GM18861 (cell line): ENCODE measurements at regions not wholly inside any gene's neighbourhood (a gene's known extent, or its start where the extent isn't known, plus 50 kb on each side); places are given as distances from the start of the nearest gene placed in this dataset.

ENCODE experiments used
- ATAC-seq: cut with Tn5 transposase; IDR thresholded peaks from one replicate; pipeline ENCODE4 v1.9.1; 2021; ENCODE audit not compliant: unreplicated experiment

DNA sequence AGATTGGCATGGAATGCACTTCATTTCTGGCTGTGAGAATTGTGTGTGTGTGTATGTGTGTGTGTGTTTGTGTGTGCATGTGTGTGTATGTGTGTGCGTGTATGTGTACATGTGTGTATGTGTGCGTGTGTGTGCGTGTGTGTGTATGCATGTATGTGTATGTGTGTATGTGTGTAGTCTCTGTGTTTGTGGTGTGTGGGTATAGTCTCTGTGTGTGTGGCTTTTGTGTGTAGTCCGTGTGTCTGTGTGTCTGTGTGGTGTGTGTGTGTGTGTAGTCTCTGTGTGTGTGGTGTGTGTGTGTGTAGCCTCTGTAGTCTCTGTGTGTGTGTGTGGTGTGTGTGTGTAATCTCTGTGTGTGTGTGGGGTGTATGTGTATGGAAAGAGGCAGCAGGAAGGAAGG, 247.3 kb upstream of the SOX11 start:
- no peak for ATAC-seq

DNA sequence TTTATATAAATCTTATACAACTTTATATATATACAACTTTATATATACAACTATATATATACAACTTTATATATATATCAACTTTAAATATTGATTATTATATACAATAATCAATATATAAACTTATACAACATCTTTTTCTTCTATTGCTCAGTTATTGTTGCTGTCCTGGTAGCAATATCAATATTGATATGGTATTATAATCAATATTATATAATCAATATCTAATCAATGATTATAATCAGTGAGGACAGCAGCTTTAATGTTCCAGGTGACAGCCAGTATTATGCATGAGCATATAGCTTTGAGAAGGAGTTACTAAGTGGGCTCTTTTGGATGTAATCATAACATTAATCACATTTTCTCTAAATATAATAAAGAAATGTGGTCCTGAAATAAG, 242.3 kb upstream of the SOX11 start:
- no peak for ATAC-seq

DNA sequence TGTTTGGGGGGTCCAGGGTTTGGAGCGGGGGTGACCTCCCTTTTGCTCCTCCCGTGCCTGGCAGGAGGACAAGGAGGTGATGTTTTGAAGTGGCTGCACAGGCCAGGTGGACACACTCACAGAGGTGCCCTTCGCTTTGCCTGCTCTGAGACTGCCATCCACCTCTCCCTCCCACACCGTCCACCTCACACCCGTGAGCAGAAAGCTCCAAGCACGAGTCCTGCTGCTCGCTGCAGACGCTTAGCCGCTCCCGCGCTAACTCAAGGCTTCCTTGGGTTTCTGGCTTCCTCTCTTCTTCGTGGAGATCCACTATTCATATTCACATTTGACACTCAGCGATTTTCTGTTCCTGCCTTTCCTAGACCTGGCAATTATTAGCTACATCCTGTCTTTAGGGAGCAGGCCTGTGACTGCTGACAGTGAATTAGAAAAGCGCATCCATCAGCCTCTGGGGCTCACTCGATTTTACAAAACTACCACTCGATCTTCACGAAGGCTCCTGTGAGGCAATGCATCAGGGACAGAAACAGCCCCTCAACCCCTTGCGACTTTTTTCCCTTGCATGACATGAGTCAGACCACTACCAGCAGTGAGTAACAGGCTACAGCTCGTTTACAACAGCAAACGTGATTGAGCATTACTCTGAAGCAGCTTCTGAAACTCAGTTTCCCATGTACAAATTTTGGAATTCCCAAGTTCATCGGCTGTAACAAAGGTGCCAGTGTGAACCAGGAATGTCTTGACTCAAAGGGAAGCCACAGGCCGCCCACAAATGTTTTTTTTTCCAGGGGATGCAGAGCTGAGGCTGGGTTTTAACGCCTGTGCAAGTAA, 238.7 kb upstream of the SOX11 start:
- no peak for ATAC-seq

DNA sequence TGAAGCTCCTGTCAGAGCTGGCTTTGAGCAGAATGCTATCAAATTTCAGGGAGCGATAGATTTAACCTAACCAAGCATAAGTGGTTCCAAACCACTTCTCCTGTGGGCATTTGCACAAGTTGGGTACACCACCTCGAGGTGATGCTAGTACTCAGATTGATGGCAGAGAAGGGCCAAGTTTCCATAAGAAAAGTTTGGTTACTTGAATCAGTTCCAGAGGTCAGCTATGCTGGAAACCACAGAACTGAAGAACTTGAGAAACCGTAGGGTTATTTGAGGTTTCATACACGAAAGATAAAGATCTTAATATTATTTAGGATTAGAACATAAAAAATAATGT, 238.2 kb upstream of the SOX11 start:
- no peak for ATAC-seq

DNA sequence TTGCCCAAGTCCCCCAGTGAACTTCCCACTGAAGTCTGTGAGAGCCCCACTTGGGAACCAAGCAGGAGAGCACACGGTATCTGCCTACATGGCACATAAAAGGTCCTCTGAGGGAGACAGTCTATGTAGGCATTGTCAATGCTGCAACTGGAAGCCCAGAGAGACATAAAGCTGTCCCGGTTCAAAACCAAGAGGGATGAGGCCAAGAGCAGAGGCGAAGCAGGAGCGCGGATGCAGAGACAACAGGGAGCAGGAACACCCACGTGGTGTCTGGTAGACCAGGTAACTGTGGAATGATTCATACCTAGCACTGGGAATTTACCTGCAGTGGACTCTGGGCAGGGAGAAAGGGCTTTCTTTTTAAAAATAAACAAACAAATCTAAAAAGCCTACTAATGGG, 233.1 kb upstream of the SOX11 start:
- no peak for ATAC-seq

DNA sequence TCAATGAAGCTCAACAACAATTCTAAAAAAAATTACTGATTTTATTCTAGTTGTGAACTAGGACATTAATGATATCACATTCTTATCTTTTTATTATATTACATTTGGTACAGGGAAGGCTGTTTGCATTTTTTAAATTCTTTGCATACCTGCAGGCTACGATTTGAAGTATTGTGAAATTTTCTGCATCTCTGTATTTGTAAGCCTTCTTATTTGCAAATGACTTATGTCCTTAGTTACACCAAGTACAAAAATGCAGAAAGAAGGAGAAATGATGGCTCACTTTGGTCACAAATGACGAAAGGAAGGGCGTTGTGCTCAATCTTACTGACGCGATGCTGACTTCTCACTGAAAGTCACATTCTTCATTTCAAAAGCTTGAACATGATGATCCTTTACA, 227.5 kb upstream of the SOX11 start:
- no peak for ATAC-seq

DNA sequence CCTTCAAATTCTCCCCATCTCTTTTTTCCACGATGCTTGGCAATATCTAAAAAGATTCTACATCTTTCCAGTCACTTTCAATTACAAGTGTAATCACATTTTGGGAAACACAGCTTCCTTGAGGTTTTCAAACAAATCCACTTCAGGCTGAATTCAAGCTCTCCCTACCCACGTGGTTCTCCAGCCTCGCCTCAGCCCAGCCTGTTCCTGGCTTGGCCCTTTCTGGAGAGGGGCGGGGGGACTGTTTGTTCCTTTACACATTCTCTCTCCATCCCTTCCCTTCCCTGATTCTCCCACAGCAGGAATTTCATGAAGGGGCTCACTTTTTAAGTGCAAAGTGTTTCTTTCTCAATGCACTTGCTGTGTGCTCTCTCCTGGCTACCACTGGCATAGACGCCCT, 226.3 kb upstream of the SOX11 start:
- no peak for ATAC-seq

DNA sequence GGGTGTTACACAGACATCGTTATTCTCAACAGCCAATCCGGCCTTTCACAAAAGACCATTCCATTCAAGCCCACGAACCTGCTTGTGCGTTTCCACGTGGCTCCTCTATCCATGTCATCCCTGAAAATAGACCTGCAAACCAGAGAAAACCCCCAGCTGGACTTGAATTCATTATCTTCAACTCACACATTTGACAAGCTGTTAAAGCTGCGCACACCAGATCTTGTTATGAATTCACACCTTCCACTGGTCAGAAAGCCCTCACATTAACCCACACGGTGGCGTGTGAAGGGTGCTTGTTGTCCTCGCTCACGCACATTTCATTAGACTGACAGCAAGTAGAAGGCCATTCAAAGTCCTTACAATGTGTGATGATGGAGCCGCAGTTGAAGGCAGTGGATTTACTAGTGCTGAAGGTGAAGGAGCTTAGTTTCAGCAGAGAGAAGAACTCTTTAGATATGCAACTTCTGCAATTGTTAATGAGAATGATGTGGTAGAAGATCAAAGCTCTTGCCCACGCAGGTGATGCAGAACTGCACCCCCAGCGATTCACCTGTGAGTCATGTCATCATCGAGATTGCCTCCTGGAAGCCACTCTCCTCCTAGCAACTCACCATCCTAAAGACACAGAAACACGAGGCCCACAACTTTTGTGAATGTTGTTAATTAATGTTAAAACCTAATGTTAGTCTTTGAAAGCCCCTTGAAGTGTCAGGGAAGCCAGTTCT, 224.8 kb upstream of the SOX11 start:
- ATAC-seq, result no peak

DNA sequence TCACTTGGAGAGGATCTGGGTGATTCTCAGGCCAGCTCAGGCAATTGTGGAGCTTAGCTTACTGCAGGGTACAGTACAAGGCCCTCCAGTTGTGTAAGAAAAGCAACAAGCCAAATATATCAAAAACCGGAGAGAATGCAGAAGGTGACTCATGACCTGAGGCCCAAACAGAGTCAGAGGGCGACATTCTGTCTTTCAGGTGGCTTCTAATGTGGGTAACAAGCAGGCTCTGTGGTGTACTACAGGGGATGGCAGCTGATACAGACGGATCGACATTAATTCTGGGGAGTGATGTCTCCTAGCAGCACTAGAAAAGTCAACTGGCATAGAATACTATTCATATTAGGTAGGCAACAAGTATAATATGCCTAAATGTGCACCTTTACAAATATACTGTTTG, 219.5 kb upstream of the SOX11 start:
- ATAC-seq, result no peak

DNA sequence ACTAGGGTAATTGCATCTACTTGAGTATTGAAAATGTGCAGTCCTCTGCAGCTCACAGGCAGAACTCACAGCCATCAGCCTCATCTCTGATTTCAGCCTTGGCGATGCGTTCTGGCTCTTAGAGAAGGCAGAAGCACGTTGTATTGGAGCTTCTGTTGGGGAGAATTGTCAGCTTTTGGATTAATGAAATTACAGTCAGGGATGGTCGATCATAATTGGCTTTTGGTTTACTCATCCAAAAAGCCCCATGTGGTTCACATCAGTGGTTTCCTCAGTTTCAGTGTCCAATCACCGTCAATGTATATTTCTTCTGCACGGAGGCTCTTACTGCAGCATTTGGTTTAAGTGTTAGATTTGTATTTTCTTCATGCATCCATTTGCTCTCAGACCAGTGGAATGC, 218.5 kb upstream of the SOX11 start:
- no peak for ATAC-seq

DNA sequence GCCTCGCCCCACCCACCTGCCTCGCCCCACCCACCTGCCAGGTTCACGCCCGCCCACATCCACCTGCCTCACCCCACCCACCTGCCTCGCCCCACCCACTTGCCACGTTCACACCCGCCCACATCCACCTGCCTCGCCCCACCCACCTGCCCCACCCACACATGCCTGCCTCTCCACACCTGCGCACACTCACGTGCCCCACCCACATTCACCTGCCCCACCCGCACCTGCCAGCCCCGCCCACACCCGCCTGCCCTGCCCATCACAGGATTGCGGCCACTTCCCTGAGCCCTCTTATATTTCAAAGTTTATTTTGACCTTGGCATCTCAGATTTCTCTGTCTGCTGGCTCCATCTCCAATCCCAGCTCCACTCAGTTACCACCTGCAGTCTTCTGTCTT, 217.5 kb upstream of the SOX11 start:
- ATAC-seq, result no peak

DNA sequence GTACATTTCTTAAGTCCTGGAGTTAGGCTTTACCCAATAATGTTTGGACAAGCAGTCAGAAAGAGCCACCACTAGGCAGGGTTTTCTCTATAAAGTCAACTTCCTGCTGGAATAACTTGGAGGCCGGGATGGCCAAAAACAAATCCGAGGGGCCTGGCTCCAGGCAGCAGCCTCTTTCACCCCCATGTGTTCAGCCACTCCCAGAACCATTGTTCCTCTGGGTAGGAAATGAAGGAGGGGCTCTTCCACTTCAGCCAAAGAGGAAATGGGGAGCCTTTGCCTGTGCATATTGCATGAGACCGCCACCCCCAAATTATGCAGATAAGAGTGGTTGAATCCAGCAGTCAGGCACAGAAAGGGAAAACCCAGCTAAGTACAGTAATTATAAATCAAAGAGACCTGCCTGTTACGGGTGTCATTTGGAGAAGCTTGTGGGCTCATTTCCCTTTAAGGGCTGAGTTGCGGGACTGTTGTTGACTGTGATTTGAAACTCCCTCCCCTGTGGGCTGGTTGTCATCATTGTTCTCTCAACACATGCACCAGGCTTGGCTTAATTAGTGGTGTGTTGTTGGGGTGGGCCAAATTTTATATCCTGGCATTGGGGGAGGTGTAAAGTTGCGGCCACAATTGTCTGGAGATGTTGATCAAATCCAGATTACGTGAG, 212.8 kb upstream of the SOX11 start:
- ATAC-seq, result no peak

DNA sequence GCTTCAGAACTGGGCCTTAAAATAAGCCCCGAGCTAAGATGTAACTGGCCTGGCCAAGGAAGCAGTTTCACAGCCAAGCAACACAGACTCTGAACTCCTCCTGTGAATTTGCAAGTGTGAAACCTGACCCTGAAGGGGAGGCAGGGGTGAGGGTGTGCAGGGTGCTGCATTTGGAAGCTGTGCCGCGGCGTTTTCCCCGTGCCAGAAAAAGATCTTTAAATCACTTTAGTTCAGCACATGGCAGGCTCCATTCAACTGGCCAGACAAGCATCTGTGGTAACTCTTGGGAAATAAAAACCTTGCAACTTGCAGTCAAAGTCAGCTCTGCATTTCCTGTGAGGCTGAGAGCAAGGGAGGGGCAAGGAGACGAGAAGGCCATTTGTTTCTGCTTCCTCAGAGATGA, 209.3 kb upstream of the SOX11 start:
- no peak for ATAC-seq

DNA sequence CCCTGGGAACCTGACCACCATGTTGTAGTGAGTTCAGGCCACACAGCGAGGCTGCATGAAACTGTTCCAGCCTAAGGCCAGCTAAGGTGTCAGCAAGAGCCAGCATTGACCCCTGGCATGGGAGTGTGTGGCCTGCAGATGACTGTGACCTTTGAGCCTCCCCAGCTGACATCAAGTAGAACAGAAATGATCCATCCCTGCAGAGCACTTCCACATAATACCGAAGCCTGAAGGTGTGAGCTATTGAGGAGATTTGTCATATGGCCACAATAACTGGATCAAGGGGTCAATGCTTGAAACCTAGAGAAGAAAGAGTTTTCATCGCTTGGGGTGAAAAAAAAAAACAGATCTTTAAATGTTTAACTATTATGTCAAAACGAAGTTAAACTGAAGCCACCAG, 207.3 kb upstream of the SOX11 start:
- ATAC-seq, result no peak

DNA sequence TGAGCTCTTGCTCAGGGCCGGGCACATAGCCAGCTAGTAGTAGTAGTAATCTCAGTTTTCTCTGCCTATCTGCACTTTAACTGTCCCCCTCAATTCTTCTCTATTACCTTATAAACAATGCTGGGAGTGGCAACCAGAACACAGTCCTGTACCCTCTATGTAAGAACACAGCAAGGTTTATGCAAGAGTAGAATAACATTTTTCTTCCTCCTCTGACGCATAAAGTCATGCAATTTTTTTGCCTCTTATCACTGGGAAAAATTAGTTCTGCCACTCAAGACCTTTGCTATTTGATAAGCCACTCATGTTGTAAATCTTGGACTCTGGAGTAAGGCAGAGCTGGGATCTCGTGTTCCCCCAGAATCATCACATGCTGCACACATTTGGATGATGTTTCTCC, 200.7 kb upstream of the SOX11 start:
- ATAC-seq, result no peak

DNA sequence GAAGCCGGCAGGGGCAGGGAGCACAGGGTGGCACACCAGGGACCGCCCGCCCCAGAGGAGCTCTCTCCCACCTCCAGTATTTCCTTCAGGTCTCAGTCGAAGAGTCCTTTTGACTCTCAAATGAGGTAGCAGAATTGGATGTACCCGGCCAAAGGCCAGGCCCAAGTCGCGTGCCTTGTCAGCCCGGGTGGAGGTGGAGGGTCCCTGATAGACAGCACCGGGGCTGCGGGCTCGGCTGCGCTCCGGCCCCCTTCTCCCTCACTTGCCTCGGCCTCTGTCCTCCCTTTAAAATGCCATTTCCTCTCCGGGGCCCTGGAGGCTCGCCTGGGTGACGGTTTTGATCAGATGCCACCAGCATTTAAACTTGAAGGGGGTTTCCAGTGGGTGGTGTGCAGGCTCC, 198.9 kb upstream of the SOX11 start:
- no peak for ATAC-seq

DNA sequence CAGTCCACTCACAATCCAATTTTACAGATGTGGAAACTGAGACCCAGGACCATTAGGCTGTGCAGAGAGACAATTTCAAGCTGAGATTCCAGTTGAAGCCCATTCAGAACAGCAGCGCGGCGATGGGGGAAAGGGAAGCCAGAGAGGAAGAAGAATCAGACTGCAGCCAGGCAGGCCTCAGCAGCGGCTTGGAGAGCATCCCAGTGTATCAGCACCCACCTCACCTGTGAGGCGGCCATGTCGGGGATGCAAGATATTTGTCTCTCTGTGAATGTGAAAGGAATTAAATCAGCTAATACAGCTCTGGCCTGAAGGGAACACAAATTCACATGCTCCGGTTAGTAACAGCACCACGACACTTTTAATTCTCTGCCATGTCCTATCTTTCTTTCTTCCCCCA, 198.0 kb upstream of the SOX11 start:
- no peak for ATAC-seq

DNA sequence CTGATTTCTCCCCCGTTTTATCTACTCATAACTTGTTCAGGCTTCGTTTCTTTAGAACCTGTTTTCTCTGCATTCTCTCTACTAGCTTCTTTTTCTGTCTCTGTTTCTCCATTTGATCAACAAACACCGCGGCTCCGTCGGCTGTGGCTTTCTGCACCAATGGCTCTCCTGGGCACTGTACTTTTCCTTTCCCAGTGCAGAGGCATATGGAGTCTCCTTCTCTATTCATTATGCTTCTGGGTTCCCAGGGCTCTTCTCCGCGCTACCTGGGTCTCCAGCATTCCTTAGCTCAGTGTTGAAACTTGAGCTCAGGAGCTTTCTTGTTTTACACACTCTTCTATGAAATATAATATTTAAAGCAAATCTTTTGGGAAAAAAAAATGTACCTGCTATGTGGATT, 196.6 kb upstream of the SOX11 start:
- ATAC-seq, result no peak

DNA sequence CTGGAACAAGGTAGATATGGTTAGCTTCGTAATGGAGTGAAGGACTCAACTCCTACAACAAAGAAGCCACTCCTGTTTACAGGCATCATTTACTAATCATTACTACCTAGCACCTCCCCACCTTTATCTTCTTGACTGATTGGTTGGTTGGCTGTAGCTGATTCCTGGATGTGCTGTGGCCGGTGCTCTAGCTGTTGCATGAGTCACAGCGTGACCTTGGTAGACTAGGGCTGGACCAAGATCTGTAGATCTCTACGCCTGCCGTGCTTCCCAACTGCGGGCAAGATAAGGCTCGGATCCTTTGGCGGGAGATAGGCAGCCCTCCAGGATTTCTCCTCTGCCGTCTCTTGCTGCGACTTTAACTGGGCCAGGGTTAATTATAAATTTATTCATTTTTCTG, 194.3 kb upstream of the SOX11 start:
- ATAC-seq, result no peak

DNA sequence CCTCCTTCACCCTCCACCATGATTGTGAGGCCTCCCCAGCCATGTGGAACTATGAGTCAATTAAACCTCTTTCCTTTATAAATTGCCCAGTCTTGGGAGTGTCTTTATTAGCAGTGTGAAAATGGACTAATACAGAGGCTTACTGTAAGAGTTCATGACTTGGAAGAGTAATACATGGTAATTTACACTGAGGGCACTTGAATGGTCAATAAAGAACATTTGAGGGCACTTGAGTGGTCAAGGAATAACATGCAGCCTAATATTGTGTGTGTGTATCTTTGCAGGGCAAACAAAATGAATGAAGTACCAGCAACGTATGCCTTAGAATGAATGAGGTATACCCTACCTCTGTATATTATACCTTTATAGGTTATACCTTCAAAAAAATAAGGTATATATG, 190.4 kb upstream of the SOX11 start:
- no peak for ATAC-seq

DNA sequence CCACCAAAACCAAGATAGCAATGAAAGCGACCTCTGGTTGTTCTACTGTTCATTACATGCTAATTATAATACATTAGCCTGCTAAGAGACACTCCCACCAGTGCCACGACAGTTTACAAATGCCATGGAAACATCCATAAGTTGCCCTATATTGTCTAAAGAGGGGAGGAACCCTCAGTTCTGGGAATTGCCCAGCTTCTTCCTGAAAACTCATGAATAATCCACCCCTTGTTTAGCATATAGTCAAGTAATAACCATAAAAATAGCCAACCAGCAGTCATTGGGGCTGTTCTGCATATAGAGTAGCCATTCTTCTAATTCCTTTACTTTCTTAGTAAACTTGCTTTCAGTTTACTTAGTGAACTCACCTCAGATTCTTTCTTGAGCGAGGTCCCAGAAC, 189.8 kb upstream of the SOX11 start:
- ATAC-seq, result no peak

DNA sequence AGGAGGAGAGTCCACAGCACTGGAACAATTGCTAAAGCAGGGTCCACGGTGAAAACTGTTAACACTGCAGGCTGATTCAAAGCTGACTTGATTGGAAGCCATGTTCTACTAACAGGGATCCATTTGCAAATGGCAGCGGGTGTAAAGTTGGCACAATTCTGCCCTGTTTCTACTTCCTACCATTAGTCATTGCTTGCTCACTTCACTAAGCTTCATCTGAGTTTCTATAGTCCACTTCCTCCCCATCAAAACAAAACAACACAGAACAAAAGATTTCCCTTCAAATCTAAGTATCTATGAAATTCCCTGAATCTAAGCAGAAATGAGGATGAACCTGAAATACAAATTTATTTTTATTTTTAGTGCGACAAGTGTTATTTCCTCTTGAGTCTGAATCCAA, 187.4 kb upstream of the SOX11 start:
- ATAC-seq, result no peak
